ENCODE measurements at regions not wholly inside any gene's neighbourhood (a gene's known extent, or its start where the extent isn't known, plus 50 kb on each side); places are given as distances from the start of the nearest gene placed in this dataset.

DNA sequence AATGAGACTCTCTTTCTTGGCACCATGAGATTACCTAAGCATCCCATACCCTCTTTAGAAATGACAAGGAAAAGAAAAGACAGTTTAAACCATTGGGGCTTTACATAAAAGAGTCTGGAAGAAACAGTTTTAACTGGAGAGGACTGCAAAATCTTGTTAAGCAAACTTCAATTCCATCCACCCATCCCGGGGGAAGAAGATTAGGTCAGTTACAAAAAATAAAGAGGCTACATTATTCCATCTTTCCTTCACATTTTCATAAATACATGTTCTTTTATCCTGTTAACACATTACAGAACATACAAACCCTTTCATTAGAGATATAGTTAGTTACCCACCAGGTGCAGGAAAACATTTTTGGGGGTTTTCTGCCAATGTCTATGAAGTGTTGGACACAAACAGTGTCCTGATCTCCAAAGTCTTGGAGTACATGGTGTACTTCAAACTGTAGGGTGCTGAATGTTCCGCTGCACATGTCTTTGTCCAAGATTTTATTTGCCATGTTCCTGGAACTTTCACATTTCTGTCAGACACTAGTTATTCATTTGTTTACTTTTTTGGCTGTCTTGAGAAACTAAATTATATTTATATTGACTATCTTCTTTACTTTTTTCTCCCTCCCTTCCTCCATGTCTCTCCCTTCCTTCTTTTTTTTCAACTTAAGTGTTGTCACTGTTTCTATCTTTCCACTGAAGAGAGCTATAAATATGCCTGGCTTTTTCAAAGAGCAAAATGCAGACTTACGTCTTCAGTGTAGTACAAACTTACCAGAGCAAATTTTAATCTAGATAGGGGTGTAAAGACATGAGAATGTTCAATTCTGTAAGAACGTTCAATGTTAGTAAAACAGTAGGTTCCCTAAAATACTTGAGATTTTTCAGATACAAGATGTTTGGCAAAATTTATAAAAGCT lies 410.9 kb upstream of the PRR16 start:
- TF ChIP-seq, protein P1, sequence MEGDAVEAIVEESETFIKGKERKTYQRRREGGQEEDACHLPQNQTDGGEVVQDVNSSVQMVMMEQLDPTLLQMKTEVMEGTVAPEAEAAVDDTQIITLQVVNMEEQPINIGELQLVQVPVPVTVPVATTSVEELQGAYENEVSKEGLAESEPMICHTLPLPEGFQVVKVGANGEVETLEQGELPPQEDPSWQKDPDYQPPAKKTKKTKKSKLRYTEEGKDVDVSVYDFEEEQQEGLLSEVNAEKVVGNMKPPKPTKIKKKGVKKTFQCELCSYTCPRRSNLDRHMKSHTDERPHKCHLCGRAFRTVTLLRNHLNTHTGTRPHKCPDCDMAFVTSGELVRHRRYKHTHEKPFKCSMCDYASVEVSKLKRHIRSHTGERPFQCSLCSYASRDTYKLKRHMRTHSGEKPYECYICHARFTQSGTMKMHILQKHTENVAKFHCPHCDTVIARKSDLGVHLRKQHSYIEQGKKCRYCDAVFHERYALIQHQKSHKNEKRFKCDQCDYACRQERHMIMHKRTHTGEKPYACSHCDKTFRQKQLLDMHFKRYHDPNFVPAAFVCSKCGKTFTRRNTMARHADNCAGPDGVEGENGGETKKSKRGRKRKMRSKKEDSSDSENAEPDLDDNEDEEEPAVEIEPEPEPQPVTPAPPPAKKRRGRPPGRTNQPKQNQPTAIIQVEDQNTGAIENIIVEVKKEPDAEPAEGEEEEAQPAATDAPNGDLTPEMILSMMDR (IDR thresholded peaks at IDR 0.05; ENCODE audit: low read depth, low read length): no peak
- no peak for TF ChIP-seq MYC (IDR thresholded peaks at IDR 0.05; ENCODE audit: low read depth, low read length)

All from NB4 (cell line).